Neutrophil (primary cell): ENCODE measurements at regions not wholly inside any gene's neighbourhood (a gene's known extent, or its start where the extent isn't known, plus 50 kb on each side); places are given as distances from the start of the nearest gene placed in this dataset.

Experiments
- H3K27ac ChIP-seq: fragments of 200-600 bp; sonication (generic); 2 replicates; pipeline ENCODE4 v1.5.1; 2016; ENCODE audit warnings: mild to moderate bottlenecking, moderate library complexity
- H3K27me3 ChIP-seq: fragments of 200-600 bp; sonication (generic); 2 replicates; pipeline ENCODE4 v1.6.0; 2016; ENCODE audit warnings: mild to moderate bottlenecking
- H3K36me3 ChIP-seq: fragments of 200-600 bp; sonication (generic); 2 replicates; pipeline ENCODE4 v1.5.1; 2017
- H3K4me1 ChIP-seq, 2 experiments: fragments of 200-600 bp in 1 of 2; sonication (generic) in 1 of 2; 1 replicate in 1 of 2; 2 replicates in 1 of 2; pipeline versions ENCODE4 v1.5.1 to v1.6.1; 2013 to 2016; ENCODE audit warnings: low read depth in 1 of 2, low read length in 1 of 2, mild to moderate bottlenecking in 1 of 2, moderate library complexity in 1 of 2; ENCODE audit not compliant: control insufficient read depth in 1 of 2, insufficient read depth in 1 of 2
- H3K4me3 ChIP-seq, 2 experiments: fragments of 200-600 bp in 1 of 2; sonication (generic) in 1 of 2; 1 replicate in 1 of 2; 2 replicates in 1 of 2; pipeline ENCODE4 v1.5.1; 2013 to 2016; ENCODE audit warnings: low read depth in 1 of 2, low read length in 1 of 2, mild to moderate bottlenecking in 1 of 2, moderate library complexity in 1 of 2
- H3K9me3 ChIP-seq: fragments of 200-600 bp; sonication (generic); 2 replicates; pipeline ENCODE4 v1.5.1; 2016
- CTCF ChIP-seq: fragments of 200-600 bp; sonication (generic); IDR thresholded peaks from 2 replicates; pipeline ENCODE4 v1.5.1; 2016; ENCODE audit warnings: antibody characterized with exemption

- Histone ChIP-seq H3K36me3 (no peaks in the 10 kb centered on the region), H3K27me3 (peaks cover 24% of the 10 kb centered on the region), H3K9me3 (no peaks in the 10 kb centered on the region), H3K4me3 (no peak overlapping the region), H3K4me1 (no peaks in the 10 kb centered on the region), H3K27ac (no peak overlapping the region)
- TF ChIP-seq CTCF: no peak
These were observed 105.8 kb downstream of the TBX19 start for GRCh38 chr1:168386492-168386891.

- TF ChIP-seq CTCF: no peak
- H3K4me1 ChIP-seq: no peaks in the 10 kb centered on the region
These were observed 101.2 kb downstream of the TBX19 start for GRCh38 chr1:168381850-168382249.

GRCh38 chr1:168380945-168381344 lies 100.3 kb downstream of the TBX19 start:
- Histone ChIP-seq H3K27me3 (no peaks in the 10 kb centered on the region), H3K9me3 (no peaks in the 10 kb centered on the region), H3K4me3 (no peak overlapping the region), H3K36me3 (no peaks in the 10 kb centered on the region), H3K4me1 (no peaks in the 10 kb centered on the region), H3K27ac (no peak overlapping the region)
- TF ChIP-seq CTCF: no peak

More at GRCh38 chr1:168381850-168382249, 101.2 kb downstream of the TBX19 start:
- Histone ChIP-seq H3K9me3 (no peaks in the 10 kb centered on the region), H3K27me3 (peaks cover 6% of the 10 kb centered on the region), H3K4me3 (no peak overlapping the region), H3K27ac (no peak overlapping the region), H3K36me3 (no peaks in the 10 kb centered on the region)

GRCh38 chr1:168379104-168379860 lies 98.6 kb downstream of the TBX19 start:
- H3K27ac ChIP-seq: no peak overlapping the region

GRCh38 chr1:168375566-168376300 lies 95.1 kb downstream of the TBX19 start:
- no peak for TF ChIP-seq CTCF
- Histone ChIP-seq H3K9me3 (no peaks in the 10 kb centered on the region), H3K27ac (no peak overlapping the region), H3K27me3 (no peaks in the 10 kb centered on the region), H3K4me1 (no peaks in the 10 kb centered on the region), H3K4me3 (no peak overlapping the region), H3K36me3 (no peaks in the 10 kb centered on the region)

More at GRCh38 chr1:168379104-168379860, 98.6 kb downstream of the TBX19 start:
- no peak for TF ChIP-seq CTCF
- H3K4me3 ChIP-seq: no peak overlapping the region
- no peaks in the 10 kb centered on the region for H3K36me3 ChIP-seq
- H3K27me3 ChIP-seq: no peaks in the 10 kb centered on the region
- no peaks in the 10 kb centered on the region for H3K9me3 ChIP-seq
- H3K4me1 ChIP-seq: no peaks in the 10 kb centered on the region
